CMK (cell line): ENCODE measurements at regions not wholly inside any gene's neighbourhood (a gene's known extent, or its start where the extent isn't known, plus 50 kb on each side); places are given as distances from the start of the nearest gene placed in this dataset.

Source experiments
- DNase-seq: peaks from one replicate; pipeline ENCODE4 v3.0.0-alpha.2; 2010; ENCODE audit warnings: low read depth

DNA sequence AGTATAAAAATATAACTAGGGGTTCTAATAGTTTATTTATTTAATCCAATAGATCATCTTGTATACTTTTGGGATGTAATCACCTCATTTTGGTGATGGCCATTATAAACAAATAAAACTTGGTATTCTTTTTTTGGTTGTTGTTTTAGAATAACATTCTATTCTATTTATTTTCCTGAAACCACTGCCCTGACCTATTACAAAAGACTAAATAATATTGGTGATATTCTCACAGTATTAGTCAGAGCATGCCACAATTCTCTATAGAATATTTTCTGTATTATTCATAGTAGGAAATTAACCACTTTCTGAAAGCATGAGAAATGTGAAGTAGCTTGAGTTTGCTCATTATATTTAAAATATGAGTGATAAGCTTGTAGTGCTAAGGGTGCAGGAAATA, 54.1 kb upstream of the LRRC7 start:
- DNase-seq, result no peak
